ENCODE measurements at regions not wholly inside any gene's neighbourhood (a gene's known extent, or its start where the extent isn't known, plus 50 kb on each side); places are given as distances from the start of the nearest gene placed in this dataset.

GRCh38 chr15:23998056-23998455 lies 311.0 kb upstream of the NDN start:
- Histone ChIP-seq H3K4me3 (no peak overlapping the region), H3K4me1 (no peaks in the 10 kb centered on the region), H3K9me3 (peaks cover 0 to 9% (median 0%) of the 10 kb centered on the region in 3 donors), H3K27ac (no peak overlapping the region), H3K36me3 (replicated peaks in 1 of 2; ENCODE audit: insufficient read depth in 1 of 2, low read depth in 2 of 2) (no peaks in the 10 kb centered on the region), H3K27me3 (no peaks in the 10 kb centered on the region)
- intact Hi-C loops (cut with DNase I): no loop called here
- no peak for ATAC-seq
- 41 to 59% methylated on average over 1 of the region's 1 CpG for WGBS, 2 donors
- TF ChIP-seq POLR2A (IDR thresholded peaks at IDR 0.05) (no peak), CTCF (IDR thresholded peaks at IDR 0.05) (no peak)
- DNase-seq: no peak

- ATAC-seq (no peak), DNase-seq (no peak)
- intact Hi-C loops (cut with DNase I): no loop called here
- TF ChIP-seq POLR2A (IDR thresholded peaks at IDR 0.05) (no peak), CTCF (IDR thresholded peaks at IDR 0.05) (no peak)
- WGBS, 2 donors: 23 to 57% methylated on average over 1 of the region's 1 CpG
- no peak overlapping the region for H3K27ac ChIP-seq
- no peaks in the 10 kb centered on the region for H3K4me1 ChIP-seq
- no peaks in the 10 kb centered on the region for H3K9me3 ChIP-seq
- no peak overlapping the region for H3K4me3 ChIP-seq
- H3K27me3 ChIP-seq: no peaks in the 10 kb centered on the region
- no peaks in the 10 kb centered on the region for H3K36me3 ChIP-seq (replicated peaks in 1 of 2; ENCODE audit: insufficient read depth in 1 of 2, low read depth in 2 of 2)
Measured at GRCh38 chr15:24008476-24008875, 321.4 kb upstream of the NDN start.

GRCh38 chr15:24017470-24017869 lies 330.4 kb upstream of the NDN start:
- no peaks in the 10 kb centered on the region for H3K27me3 ChIP-seq
- intact Hi-C loops (cut with DNase I): no loop called here

GRCh38 chr15:24039683-24040082 lies 352.6 kb upstream of the NDN start:
- Histone ChIP-seq H3K4me3 (no peak overlapping the region), H3K27me3 (no peaks in the 10 kb centered on the region), H3K4me1 (no peaks in the 10 kb centered on the region), H3K9me3 (no peaks in the 10 kb centered on the region), H3K36me3 (replicated peaks in 1 of 2; ENCODE audit: insufficient read depth in 1 of 2, low read depth in 2 of 2) (no peaks in the 10 kb centered on the region), H3K27ac (no peak overlapping the region)
- no peak for ATAC-seq
- no peak for TF ChIP-seq POLR2A (IDR thresholded peaks at IDR 0.05)
- peak in 4 of 7 experiments; percentile 12 to 45 (median 20) for TF ChIP-seq CTCF (IDR thresholded peaks at IDR 0.05)
- DNase-seq: no peak
- intact Hi-C loops (cut with DNase I): no loop called here
- 13 to 26% methylated on average over 1 of the region's 1 CpG for WGBS, 2 donors

More at GRCh38 chr15:24017470-24017869, 330.4 kb upstream of the NDN start:
- no peaks in the 10 kb centered on the region for H3K9me3 ChIP-seq
- no peaks in the 10 kb centered on the region for H3K4me1 ChIP-seq
- no peak for TF ChIP-seq POLR2A (IDR thresholded peaks at IDR 0.05)
- TF ChIP-seq CTCF (IDR thresholded peaks at IDR 0.05): no peak
- 64 to 73% methylated on average over 1 of the region's 1 CpG for WGBS, 2 donors
- ATAC-seq (no peak), DNase-seq (no peak)
- H3K4me3 ChIP-seq: no peak overlapping the region
- H3K27ac ChIP-seq: no peak overlapping the region
- no peaks in the 10 kb centered on the region for H3K36me3 ChIP-seq (replicated peaks in 1 of 2; ENCODE audit: insufficient read depth in 1 of 2, low read depth in 2 of 2)

- Histone ChIP-seq H3K9me3 (no peaks in the 10 kb centered on the region), H3K27ac (peak overlapping the region in 1 of 4 donors; percentile 9), H3K36me3 (replicated peaks in 1 of 2; ENCODE audit: insufficient read depth in 1 of 2, low read depth in 2 of 2) (no peaks in the 10 kb centered on the region), H3K27me3 (no peaks in the 10 kb centered on the region), H3K4me1 (no peaks in the 10 kb centered on the region), H3K4me3 (no peak overlapping the region)
- ATAC-seq (peak; percentile 79), DNase-seq (peak; percentile 64 to 79 (median 75))
- 42 to 47% methylated on average over 8 to 10 of the region's 10 CpGs for WGBS, 2 donors
- intact Hi-C loops (cut with DNase I): no loop called here
- TF ChIP-seq CTCF (IDR thresholded peaks at IDR 0.05): no peak
- TF ChIP-seq POLR2A (IDR thresholded peaks at IDR 0.05): no peak
Measured at GRCh38 chr15:24054547-24055245, 367.6 kb upstream of the NDN start.

Data from body of pancreas (tissue), 4 donors.